ENCODE measurements at regions not wholly inside any gene's neighbourhood (a gene's known extent, or its start where the extent isn't known, plus 50 kb on each side); places are given as distances from the start of the nearest gene placed in this dataset.

- in situ Hi-C loops (cut with MboI; ENCODE audit: low sequenced_read_pairs), result no loop called here
These were observed 786.2 kb upstream of the GJE1 start for GRCh38 chr6:141346535-141346934.

- in situ Hi-C loops (cut with MboI; ENCODE audit: low sequenced_read_pairs), result no loop called here
These were observed 795.5 kb upstream of the GJE1 start for GRCh38 chr6:141337191-141337590.

- in situ Hi-C loops (cut with MboI; ENCODE audit: low sequenced_read_pairs), result no loop called here
These were observed 797.0 kb upstream of the GJE1 start for GRCh38 chr6:141335477-141336273.

GRCh38 chr6:141326925-141327324 lies 805.8 kb upstream of the GJE1 start:
- in situ Hi-C loops (cut with MboI; ENCODE audit: low sequenced_read_pairs), result no loop called here

- in situ Hi-C loops (cut with MboI; ENCODE audit: low sequenced_read_pairs), result no loop called here
These were observed 806.3 kb upstream of the GJE1 start for GRCh38 chr6:141326426-141326825.

- in situ Hi-C loops (cut with MboI; ENCODE audit: low sequenced_read_pairs), result no loop called here
These were observed 811.0 kb upstream of the GJE1 start for GRCh38 chr6:141321493-141322347.

GRCh38 chr6:141316236-141316635 lies 816.5 kb upstream of the GJE1 start:
- in situ Hi-C loops (cut with MboI; ENCODE audit: low sequenced_read_pairs), result no loop called here

GRCh38 chr6:141313986-141314385 lies 818.7 kb upstream of the GJE1 start:
- in situ Hi-C loops (cut with MboI; ENCODE audit: low sequenced_read_pairs), result no loop called here

- in situ Hi-C loops (cut with MboI; ENCODE audit: low sequenced_read_pairs), result no loop called here
These were observed 823.4 kb upstream of the GJE1 start for GRCh38 chr6:141309295-141309694.

GRCh38 chr6:141307309-141307998 lies 825.3 kb upstream of the GJE1 start:
- in situ Hi-C loops (cut with MboI; ENCODE audit: low sequenced_read_pairs), result no loop called here

- in situ Hi-C loops (cut with MboI; ENCODE audit: low sequenced_read_pairs), result no loop called here
These were observed 828.8 kb upstream of the GJE1 start for GRCh38 chr6:141303907-141304306.

- in situ Hi-C loops (cut with MboI; ENCODE audit: low sequenced_read_pairs), result no loop called here
These were observed 830.9 kb upstream of the GJE1 start for GRCh38 chr6:141301779-141302178.

GRCh38 chr6:141290941-141291721 lies 841.6 kb upstream of the GJE1 start:
- in situ Hi-C loops (cut with MboI; ENCODE audit: low sequenced_read_pairs), result no loop called here

GRCh38 chr6:141288947-141289346 lies 843.8 kb upstream of the GJE1 start:
- in situ Hi-C loops (cut with MboI; ENCODE audit: low sequenced_read_pairs), result no loop called here

- in situ Hi-C loops (cut with MboI; ENCODE audit: low sequenced_read_pairs), result no loop called here
These were observed 850.5 kb upstream of the GJE1 start for GRCh38 chr6:141282263-141282662.

GRCh38 chr6:141269684-141270083 lies 863.0 kb upstream of the GJE1 start:
- in situ Hi-C loops (cut with MboI; ENCODE audit: low sequenced_read_pairs), result no loop called here

- in situ Hi-C loops (cut with MboI; ENCODE audit: low sequenced_read_pairs), result no loop called here
These were observed 865.3 kb upstream of the GJE1 start for GRCh38 chr6:141267420-141267819.

- in situ Hi-C loops (cut with MboI; ENCODE audit: low sequenced_read_pairs), result no loop called here
These were observed 866.7 kb upstream of the GJE1 start for GRCh38 chr6:141265756-141266623.

GRCh38 chr6:141264101-141264500 lies 868.6 kb upstream of the GJE1 start:
- in situ Hi-C loops (cut with MboI; ENCODE audit: low sequenced_read_pairs), result no loop called here

- in situ Hi-C loops (cut with MboI; ENCODE audit: low sequenced_read_pairs), result no loop called here
These were observed 871.1 kb upstream of the GJE1 start for GRCh38 chr6:141261672-141262060.
